Stimulated activated CD4-positive, alpha-beta T cell treated with anti-CD3 and anti-CD28 coated beads, Interleukin-2, amount 100 ng/mL, for 48 hours (primary cell): ENCODE measurements at regions not wholly inside any gene's neighbourhood (a gene's known extent, or its start where the extent isn't known, plus 50 kb on each side); places are given as distances from the start of the nearest gene placed in this dataset.

Experiments
- DNase-seq, 2 donors: peaks; one replicate each; pipeline ENCODE4 v3.0.0-alpha.2; 2020

GRCh38 chr7:55623617-55624016 is 51.3 kb upstream of the VOPP1 start:
- no peak for DNase-seq

- DNase-seq, result no peak
Measured at GRCh38 chr7:55622241-55622640, 49.9 kb upstream of the VOPP1 start.
